GM19035 (cell line): ENCODE measurements at regions not wholly inside any gene's neighbourhood (a gene's known extent, or its start where the extent isn't known, plus 50 kb on each side); places are given as distances from the start of the nearest gene placed in this dataset.

ENCODE experiments used
- ATAC-seq: cut with Tn5 transposase; IDR thresholded peaks from one replicate; pipeline ENCODE4 v1.9.1; 2021; ENCODE audit not compliant: unreplicated experiment

DNA sequence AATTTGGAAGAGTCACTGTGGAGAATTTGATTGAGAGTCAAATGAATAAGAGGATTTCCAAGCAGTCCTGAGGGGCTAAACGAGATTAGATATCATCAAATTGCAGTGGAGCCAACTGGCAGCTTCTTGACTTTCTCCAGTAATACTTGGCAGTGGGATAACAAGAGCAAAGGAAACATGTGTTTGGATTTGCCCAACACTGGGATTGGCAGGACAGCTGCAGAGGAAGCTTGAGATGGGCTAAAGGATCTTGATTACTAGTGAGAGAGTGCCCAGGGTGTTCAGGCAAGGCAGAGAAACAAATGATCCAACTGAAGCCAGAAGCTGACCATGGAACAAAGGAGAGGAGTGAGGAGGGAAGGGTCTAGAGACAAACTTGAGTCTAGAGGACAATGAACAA, 356.0 kb upstream of the ISL1 start:
- no peak for ATAC-seq

DNA sequence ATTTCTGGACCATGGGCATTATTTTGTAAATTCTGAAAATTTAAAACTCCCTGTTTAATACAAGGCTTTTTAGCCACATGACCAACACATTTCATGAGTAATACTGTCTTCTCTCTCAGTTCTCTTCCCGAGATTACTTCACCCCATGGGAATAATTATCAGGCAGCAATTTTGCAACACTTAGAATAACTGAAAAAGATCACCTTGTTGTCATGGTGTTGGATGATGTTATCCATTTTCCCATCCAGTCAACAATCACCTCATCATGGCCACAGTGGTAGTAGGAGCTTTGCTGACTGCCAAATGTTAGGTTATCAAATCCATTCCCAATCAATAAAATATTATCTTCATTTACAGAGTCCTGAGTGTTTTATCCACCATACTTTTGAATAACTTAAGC, 354.9 kb upstream of the ISL1 start:
- ATAC-seq, result no peak

DNA sequence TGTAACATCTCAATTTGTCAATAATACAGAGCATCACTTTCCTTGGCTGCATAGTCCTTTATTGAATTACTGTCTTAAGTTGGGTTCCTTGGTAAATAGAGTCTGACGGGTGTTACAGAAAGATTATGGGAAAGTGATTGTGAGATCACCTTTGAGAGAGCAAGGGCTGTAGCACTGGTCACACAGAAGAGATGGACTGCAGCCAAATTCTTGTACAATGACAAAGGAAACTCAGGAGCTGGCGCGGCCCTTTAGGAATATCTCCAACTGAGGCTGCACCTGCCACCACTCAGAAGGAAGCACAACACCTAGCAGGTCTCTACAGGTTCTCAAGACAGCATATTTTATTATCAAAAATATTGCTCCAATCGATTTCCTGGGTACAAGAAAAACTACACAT, 350.0 kb upstream of the ISL1 start:
- ATAC-seq, result no peak

DNA sequence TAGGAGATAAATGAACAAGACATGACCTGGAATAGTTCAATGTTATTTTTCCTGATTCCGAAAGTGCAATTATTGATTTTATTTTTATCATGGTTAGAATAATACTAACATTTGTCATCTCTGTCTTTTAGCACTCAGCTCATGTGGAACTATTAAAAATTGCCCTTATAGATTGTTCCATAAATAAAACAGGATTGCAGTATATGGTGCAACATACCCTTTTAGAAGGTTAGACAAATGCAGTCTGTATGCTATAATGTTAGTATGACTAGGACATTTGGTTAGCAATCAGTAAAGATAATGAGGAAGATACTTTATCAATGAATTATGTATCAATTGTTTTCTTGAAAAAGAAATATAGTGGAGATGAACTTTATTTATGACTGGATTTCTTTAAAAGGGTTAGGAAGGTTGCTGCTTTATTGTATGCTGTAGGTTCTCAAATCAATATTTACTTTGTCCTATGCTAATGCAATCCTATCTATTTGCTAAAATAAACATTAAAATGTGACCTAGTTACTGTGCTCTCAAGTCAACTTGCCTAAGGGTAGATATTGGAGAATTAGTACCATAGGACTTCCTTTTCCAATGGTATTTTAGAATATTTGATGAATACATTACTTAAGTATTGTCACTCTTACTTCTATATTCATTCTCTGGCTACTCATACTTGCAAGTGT, 348.9 kb upstream of the ISL1 start:
- ATAC-seq, result no peak

DNA sequence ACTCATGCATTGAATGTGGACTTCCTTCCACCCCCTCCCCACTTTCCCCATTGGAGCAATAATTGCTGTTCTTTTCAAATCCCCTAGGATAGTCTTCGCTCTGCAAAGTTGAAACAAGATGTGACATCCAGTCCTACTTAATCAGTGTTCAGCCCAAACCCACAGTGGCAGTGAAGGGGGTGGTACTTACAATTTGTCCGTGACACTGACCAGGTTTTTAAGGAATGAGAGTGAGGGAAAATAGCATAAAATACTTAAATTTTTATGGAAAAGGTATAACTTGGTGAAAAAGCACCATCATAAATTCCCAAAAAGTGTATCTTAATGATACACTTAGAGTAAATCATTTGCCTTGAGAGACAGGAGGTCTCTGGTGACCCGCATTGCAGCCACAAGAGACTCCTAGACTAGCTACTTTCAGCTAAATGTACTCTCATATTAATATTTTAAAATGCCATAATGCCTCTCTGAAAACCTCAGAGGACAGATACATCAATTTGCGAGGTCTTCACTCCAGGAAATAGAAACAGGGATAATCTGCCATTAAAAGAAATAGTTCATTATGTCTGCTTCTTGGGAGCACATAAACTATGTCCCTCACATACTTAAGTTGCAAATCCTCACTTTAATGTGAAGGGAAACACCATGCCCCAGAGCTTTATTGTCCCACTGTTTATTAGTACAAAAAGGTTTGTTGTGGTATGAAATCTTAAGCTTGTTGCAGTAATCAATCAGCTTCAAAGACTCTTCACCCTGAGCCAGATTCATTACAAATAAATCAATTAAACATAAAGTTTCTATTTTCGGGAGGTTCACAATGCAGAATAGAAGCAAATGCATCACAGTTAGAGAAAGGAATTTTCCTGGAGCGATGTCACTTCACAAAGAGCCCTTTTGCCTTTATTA, 343.6 kb upstream of the ISL1 start:
- no peak for ATAC-seq

DNA sequence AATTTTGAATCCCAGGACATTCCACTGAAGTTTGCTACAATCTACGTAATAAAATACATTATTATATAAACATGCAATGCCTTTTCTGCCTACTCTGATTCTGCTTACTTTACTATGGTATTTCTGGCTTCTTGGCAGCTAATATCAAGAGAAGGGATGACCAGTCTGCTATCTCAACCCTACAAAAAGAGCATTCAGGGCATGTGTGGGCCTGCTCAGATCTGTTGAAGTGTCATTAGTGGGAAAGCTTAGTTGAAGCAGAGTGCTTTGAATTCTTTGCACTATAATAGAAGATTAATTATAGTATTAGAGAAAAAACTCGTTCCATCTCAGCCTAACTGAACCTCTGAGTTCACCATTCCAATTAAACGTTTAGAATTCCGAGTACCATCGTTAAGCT, 339.5 kb upstream of the ISL1 start:
- ATAC-seq, result no peak

DNA sequence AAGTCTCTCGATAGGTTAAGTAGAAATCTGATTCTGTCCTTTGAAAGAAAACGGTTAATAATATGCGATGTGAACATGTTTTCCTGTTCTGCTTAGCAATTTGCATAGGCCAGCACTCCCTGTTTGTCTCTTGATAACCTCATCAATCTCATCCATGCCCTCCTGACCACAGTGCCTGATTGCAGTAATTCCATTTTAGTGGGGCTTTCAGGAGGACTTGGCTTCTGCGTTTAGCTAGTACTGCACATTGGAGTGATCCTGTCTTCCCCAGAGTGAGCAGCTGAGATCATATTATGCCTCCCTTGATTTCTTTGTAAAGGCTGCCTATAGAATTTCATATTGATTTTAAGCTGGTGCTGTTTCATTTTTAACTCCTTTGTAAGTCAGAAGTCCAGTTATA, 335.9 kb upstream of the ISL1 start:
- no peak for ATAC-seq

DNA sequence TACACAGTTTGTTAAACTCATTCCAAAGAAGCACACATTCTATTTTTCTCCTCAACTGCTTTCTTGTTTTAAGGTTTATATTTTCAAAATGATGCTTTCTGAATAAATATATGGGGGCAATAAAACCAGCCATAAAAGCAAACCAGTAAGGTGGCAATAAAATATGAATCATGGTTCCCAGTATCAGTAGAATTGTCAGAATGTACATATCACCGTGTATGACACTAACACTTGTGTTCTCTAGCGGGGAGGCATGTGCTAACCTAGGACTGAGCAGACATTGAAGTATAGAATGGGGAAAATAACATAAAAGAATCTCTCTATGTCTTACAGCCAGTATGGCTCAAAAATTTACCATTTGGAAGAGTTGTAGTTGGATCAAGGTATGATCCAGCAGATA, 329.9 kb upstream of the ISL1 start:
- ATAC-seq, result no peak

DNA sequence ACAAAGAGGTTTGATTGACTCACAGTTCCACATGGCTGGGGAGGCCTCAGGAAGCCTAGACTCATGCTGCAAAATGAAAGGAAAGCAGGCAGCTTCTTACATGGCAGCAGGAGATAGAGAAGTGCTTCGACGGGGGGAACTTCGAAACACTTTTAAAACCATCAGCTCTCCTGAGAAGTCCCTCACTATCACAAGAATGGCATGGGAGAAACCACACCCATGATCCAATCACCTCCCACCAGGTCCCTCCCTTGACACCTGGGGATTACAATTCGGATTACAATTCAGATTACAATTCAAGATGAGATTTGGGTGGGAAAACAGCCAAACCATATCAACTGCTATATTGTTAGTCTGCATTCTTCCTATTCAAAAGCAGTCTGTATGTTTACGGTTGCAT, 322.3 kb upstream of the ISL1 start:
- ATAC-seq, result no peak

DNA sequence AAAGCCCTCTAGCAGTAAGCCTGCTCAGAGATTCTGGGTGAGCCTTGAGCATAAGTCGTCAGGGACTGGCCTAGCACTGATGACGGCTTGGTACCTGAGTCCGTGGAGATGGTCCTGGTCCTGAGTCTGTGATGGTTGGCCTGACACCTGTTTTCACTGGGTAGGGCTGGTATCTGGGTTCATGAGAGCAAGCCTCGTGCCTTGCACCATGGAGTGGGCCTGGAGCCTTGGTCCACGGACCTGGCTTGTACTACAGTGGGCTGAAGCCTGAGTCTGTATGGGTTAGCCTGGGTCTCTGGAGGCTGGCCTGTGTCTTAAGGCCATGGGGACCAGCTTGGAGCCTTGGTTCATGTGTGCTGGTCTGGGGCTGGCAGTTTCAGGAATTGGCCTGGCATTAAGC, 310.3 kb upstream of the ISL1 start:
- no peak for ATAC-seq

DNA sequence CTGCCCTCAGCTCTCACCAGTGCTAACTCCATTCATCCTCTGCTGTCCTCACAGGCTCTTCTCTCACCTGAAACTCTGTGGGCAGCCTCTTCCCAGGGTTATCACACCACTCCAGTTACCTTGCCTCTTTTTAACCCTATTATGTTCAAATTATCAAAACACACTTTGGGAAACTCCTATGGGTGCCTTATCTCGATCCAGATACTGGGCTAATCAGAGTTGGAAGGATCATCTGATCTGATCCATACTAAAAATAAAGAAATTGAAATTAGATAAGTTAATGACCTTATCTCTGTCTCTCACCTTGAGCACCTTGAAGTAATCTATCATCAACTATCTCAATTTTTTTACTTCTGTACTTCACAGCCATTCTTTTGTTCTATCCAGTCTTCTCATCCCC, 300.5 kb upstream of the ISL1 start:
- ATAC-seq, result no peak

DNA sequence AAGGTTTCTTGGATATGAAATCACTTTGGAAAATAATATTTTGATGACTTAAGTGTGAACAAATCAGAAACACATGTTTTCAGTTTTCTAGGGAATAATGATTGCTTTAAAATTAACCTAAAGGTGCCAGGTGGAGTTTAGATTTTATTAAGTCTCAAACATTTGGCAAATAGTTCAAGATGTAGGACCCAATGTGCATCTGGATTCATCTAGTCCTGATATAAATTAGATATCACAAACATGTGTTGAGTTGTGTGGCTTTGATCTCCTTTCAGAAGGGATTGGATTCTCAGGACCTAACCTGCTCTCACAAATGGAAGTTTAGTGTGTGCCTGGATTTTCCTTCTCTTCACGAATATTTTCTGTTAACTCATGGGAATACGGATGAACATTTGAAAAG, 291.4 kb upstream of the ISL1 start:
- no peak for ATAC-seq

DNA sequence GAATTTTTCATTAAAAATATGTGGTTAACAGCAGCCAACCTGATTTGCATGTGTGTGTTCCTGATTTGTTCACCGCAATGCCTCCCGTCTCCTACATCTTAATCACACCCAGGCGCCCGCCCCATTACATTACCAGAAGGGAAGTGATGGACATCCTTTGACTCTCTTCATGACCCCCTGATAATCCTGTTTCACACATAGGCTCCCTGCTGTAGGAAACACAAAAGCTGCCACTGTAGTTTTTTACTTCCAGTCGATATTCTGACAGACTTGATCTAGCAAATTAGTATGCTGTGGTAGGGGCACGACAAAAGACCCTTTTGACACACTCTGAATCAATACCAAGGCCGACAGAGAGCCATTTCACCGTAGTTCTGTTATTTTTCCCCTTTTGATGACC, 287.8 kb upstream of the ISL1 start:
- no peak for ATAC-seq

DNA sequence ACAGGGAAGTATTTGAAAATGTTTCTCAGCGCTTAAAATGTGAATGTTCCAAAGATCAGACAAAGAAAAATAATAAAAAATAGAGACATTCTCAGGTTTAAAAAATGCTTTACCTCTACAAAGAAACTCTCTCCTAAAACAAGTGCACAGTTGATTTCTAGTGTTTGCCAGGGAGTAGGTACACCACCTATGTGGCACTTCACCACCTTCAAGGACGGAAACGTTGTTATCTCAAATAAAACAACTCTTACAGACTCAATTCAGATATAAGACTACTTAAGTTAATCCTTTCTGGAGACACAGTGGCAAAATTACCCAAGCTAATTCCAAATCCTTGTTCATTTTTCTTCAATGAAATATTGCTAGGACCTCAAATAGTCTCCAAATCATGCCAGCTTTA, 286.4 kb upstream of the ISL1 start:
- no peak for ATAC-seq

DNA sequence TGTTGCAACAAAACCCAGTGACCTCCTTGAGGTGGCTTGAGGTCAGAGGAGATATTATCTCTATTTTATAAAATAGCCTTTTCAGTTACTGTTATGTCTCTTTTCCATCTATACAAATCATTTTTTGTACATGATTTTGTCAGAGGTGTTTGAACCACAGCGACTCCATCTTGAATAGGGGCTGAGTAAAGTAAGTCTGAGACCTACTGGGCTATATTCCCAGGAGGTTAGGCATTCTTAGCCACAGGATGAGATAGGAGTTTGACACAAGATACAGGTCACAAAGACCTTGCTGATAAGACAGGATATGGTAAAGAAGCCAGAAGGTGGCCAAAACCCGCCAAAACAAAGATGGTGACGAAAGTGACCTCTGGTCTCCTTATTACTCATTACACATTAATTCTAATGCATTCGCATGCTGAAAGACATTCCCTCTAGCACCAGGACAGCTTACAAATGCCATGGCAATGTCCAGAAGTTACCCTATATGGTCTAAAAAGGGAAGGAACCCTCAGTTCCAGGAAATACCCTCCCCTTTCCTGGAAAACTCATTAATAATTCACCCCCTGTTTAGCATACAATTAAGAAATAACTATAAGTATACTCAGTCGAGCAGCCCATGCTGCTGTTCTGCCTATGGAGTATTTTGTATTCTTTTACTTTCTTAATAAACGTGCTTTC, 283.9 kb upstream of the ISL1 start:
- no peak for ATAC-seq

DNA sequence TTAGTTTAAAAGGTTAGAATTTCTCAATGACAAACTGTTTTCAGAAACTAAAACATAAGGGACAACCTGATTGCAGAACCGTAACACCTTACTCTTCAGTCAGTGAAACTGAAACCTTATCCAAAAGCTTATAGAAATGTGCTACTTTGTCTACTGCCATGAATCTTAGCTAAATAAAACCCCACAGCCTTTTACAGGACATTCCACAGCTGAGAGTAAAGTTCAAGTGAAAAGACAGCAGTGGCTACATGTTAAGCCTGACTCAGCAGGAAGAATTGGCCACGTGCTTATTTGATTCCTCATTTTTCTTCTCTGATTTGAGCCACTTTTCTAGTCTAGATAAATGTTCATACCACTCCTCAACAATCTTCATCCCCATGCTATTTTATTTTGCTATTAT, 278.7 kb upstream of the ISL1 start:
- no peak for ATAC-seq

DNA sequence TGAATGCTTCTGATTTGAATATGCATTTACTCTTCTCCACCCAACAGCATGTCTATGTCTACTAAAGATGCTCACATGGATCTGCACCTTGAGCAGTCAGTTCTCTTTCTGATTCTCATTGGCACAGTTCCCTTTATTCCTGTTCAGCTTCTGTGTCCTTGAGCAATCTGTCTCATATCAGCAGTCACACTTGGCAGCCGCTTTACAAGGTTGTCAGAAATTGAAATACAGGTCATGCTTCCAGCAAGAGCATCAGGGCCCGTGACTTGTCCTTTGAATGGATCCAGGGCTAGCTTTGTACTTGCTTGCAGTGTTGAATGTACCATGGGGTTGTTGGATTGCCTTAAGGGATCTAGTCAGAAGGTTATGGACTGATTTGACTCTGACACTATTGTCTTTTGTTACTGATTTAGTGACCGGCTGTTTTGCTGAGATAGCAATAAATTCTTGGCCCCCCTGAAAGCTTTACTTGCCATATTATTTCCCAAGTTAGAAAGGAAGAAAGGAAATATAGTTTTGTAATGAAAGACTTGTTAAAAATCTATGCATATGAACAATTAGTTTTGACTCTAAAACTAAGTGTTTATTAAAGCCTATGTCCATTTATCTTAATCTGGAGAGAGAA, 273.4 kb upstream of the ISL1 start:
- ATAC-seq, result no peak

DNA sequence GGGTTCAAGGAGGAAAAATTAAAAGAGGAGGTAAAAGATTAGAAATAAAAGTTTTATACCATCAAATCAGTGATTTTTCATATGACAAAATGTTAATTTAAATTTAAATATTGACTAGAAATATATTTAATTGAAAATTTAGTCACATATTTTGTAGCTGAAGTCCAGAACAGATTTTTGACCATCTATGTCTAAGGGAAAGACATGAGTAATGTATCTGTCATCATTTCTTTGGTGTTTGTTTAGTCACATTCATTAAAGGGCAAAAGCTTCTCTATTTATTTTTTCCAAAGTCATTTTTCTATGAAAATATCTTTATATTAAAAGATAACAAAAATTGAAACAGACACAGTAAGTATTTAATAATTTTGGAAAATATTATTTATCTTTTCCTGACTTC, 252.0 kb upstream of the ISL1 start:
- ATAC-seq, result no peak

DNA sequence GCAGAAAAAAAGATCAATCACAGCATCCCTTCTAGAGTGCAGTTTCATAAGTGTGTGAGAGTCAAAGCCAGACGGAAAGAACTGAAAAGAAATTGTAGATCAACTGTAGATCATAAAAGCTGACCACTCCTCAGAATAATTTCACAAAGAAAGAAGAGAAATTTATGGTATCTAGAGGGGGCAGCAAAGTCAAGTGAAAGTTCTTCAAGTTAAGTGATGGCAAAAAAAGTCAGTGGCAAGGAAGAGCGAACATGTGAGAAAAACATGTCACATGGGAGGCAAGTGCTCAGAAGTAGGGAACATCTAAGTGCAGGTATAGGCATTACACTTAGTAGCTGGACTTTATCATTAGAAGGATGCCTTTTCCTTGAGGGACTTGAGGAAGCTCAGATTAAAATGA, 245.1 kb upstream of the ISL1 start:
- no peak for ATAC-seq

DNA sequence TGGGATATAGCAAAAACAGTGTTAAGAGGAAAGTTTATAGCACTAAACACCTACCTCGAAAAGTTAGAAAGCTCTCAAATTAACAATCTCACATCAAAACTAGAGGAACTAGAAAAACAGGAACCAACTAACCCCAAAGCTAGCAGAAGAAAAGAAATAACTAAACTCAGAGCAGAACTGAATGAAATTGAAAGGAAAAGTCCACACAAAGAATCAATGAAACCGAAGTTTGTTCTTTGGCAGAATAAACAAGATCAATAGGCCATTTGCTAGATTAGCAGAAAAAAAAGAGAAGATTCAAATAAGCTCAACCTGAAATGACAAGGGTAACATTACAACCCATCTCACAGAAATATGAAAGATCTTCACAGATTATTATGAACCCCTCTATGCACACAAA, 234.8 kb upstream of the ISL1 start:
- no peak for ATAC-seq

DNA sequence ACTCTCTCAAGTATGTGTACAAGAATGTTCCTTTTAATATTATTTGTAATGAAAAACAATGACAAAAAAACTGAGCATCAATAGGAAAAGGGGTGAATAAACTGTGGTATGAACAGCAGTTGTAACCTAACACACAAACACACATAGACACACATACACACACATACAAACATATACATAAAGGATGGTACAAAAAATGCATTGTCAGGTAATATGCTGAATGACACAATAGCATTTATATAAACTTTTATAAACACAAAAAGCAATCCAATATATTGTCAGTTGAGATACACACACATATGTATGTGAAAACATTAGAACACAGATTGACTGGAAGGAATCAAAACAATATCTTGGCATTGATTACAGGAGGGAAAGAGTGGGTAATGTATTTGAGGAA, 227.0 kb upstream of the ISL1 start:
- ATAC-seq, result no peak

DNA sequence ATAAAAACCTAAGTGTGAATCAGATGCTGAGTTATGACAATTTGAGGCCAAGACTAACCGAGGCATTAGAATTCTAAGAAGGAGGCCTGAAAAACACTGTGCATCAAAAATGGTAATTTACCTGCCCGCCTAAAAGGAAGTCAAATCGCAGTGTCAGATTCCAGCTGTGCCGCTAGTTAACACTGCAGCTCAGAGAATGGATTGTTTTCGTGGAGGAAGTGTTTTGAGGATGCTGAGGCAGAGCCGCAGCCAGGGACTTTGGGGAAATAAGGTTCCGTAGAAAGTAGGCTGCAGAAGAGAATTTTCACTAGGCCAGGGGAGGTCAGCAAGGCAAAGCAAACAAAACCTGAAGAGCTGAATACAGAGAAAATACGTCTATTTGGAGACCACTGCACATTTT, 226.4 kb upstream of the ISL1 start:
- no peak for ATAC-seq
